GM12892 (cell line): ENCODE measurements at regions not wholly inside any gene's neighbourhood (a gene's known extent, or its start where the extent isn't known, plus 50 kb on each side); places are given as distances from the start of the nearest gene placed in this dataset.

Experiments
- DNase-seq: peaks from one replicate; pipeline ENCODE4 v3.0.0; 2011; ENCODE audit not compliant: insufficient read length
- FAIRE-seq: peaks from 2 replicates; lab custom pipeline; 2011; peaks lifted over from hg19 to GRCh38; lab: Jason Lieb, UNC
- POLR2A ChIP-seq: IDR thresholded peaks from 2 replicates; pipeline ENCODE4 v1.6.1; 2011; ENCODE audit warnings: low read depth, low read length, control low read depth
- POLR2AphosphoS5 ChIP-seq: IDR thresholded peaks from 2 replicates; pipeline ENCODE4 v1.6.1; 2011; ENCODE audit warnings: low read depth, low read length, control low read depth
- TAF1 ChIP-seq: IDR thresholded peaks from 2 replicates; pipeline ENCODE4 v1.6.1; 2011; ENCODE audit warnings: low read depth, mild to moderate bottlenecking, control low read depth, low read length, borderline replicate concordance

DNA sequence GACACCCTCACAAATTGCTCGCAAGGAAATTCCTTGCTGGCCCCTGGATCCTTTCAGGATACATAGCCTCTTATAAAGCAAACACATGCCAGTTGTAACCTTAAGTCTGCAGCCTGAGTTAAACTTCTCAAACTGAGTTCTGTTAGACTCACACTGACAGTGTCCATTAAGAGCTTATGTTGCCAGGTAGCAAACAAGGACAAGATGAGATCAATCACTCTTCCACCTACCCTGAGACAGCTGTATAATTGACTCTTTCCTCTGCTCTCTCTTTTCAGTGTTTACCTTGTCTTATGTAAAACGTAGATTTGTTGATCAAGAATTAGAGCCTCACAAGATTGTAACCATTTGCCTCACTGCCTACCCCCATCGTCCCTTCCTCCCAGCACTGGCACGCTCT lies 359.8 kb downstream of the EPM2A start:
- TF ChIP-seq POLR2A (no peak), TAF1 (no peak), POLR2AphosphoS5 (no peak)
- DNase-seq (no peak), FAIRE-seq (no peak)

DNA sequence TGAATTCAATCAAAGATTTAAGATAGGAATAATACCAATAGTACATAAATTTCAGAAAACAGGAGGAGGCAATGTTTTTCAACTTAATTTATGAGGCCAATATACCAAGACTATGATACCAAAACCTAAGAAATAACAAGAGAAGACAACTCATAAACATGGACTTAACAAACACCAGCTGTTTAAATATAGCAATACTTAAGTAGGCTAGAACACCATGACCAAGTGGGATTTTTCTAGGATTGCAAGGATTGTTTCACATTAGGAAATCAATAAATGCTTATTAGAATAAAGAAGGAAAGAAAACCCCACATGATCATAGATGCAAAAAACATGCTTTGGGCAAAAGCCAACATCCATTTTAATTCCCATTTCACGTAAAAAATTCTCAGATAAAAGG lies 355.1 kb downstream of the EPM2A start:
- no peak for DNase-seq
- TF ChIP-seq POLR2AphosphoS5, result no peak
- no peak for TF ChIP-seq TAF1
- TF ChIP-seq POLR2A, result no peak
- FAIRE-seq, result no peak

DNA sequence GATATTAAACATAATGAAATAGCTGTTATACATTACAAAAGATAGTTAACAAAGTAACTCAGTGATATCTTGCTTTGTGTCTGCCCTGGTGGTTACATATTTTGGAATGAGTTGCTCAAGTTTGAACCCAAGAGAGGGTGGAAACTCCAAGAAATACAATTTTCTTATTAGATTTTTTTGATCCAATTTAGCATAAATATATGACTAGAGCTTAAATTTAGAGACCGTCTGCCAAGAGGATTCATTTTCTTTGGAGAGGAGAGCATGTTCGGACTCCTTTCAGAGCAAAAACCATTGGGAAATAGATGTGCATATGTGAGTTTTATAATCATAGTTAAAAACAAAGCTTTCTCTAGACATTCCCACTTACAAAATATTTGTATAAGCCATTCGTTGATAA lies 353.4 kb downstream of the EPM2A start:
- DNase-seq, result no peak
- FAIRE-seq, result no peak
- TF ChIP-seq POLR2A (no peak), TAF1 (no peak), POLR2AphosphoS5 (no peak)

DNA sequence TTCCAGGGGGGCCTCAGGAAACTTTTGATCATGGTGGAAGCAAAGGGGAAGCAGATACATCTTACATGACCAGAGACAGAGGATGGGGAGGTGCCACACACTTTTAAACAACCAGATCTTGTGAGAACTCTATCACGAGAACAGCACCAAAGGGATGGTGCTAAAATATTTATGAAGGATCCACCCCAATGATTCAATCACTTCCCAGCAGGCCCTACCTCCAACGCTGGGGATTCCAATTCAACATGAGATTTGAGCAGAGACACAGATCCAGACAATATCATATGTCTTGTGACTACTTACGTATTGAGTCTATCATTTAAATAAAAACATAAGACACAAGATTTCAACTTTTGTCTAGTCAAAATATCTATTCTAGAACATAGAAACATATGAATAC lies 351.9 kb downstream of the EPM2A start:
- TF ChIP-seq TAF1 (no peak), POLR2A (no peak), POLR2AphosphoS5 (no peak)
- FAIRE-seq, result no peak

DNA sequence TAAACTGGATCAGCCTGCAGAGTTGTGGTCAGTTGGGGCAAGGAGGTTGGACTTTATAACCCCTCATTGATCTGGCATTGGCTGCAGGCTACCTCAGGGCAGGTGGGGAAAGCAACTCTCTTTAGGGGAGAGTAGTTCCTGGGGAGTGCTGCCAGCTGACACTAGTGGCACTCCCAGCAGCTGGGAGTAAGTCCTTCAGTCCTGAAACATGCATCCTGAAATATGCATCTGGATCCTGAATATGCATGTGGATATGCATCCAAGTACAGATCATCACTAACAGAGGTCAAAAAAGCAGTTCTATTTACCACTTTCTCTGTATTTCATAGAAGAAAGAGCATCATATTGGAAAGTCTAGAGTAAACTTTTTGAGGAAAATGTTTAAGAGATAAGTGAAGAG lies 350.8 kb downstream of the EPM2A start:
- no peak for FAIRE-seq
- TF ChIP-seq POLR2A (no peak), TAF1 (no peak), POLR2AphosphoS5 (no peak)
- DNase-seq, result no peak

More for the DNA sequence above, 351.9 kb downstream of the EPM2A start:
- DNase-seq, result no peak

DNA sequence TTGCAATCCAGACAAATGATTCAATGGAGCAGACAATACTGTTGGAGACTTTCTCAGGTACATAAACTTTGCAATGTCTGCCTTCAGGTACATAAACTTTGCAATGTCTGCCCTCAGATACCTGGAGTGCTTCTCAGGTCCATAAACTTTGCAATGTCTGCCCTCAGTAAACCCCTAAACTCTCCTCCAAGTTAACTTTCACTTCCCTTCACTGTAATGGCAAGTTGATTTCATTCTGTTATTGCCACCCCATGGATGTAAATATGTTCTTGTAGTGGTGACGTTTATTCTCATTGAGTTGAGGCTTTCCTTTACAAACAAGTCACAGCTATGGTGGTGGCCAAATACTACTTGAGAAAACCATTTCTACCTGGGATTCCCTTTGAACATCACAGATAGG lies 338.8 kb downstream of the EPM2A start:
- DNase-seq (no peak), FAIRE-seq (no peak)
- TF ChIP-seq POLR2A (no peak), TAF1 (no peak), POLR2AphosphoS5 (no peak)

DNA sequence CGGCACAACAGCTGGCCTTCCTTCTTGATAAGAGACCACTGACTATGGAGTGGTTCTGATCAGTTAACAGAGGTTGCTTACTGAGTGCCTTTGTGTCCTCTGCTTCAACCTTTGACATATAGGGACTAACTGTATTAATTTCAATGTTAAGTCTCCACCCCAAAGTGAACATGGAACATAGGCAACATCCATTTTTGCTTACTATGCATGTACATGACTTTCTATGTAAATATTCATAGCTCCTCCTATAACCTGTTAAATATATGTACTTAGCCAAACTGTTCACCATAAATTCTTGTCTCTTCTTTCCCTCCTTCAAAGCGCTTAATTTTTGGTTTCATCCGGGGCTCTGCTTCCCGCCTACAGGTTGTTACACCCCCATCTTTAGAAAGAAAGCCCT lies 334.8 kb downstream of the EPM2A start:
- FAIRE-seq, result no peak
- DNase-seq, result no peak
- TF ChIP-seq TAF1 (no peak), POLR2A (no peak), POLR2AphosphoS5 (no peak)

DNA sequence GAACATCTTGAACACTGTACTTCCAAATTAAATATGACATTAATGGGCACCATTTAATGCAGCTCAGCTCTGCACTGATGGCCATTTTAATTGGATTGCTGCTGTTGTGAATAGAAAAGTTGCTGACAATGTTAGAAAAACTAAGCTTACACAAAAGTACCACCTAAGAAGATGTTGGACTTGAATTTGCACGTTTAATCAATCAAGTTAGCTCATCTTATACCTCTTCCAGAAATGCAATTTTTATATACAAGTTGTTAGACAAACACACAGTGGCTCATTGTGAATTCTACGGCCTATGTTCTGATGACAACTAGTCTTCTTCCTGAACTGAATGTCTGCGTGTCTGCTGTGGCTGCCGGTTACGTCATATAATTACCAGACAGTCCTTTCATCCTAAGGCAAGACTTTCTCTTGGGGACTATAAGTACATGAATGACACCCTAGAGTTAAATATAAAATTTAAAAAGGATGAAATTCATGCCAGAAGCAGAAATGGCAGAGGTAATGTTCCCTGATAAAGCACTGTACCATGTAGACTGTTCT lies 330.2 kb downstream of the EPM2A start:
- FAIRE-seq (no peak), DNase-seq (no peak)
- TF ChIP-seq POLR2A (no peak), TAF1 (no peak), POLR2AphosphoS5 (no peak)

DNA sequence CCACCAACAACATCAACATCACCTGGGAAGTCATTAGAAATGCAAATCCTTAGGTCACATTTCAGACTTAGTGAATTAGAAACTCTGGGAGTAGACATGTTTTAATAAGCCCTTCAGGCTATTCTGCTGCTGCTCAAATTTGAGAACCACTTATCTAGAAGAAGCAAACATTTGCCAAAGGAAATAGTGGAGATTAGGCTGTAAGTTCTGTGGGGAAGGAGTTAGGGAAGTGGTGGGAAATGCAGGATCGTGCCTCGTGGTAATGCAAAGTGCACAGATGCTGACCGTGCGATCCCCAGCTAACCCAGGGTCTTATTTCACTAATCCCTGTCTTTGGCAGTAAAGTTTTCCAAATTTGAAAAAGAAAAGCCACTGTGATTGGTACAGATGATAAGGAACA lies 328.5 kb downstream of the EPM2A start:
- FAIRE-seq (no peak), DNase-seq (no peak)
- TF ChIP-seq TAF1 (no peak), POLR2AphosphoS5 (no peak)

DNA sequence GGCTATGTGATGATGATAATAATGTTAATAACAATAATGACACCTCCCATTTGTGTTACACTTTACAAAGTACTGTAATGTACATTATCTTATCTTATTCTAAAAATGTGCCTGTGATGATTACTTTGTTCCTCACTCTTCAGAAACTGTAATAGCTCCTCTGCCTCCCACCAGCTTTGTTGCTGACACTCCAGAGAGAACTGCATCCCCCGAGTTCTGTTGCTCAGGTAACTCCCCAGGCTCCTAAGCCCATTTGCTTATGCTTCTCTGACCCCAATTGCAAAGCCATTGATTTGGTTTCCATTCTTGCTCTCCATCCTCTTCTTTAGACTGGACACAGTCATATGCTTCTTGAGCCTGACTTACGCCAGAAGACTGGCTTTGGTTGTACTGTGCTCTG lies 319.7 kb downstream of the EPM2A start:
- no peak for FAIRE-seq
- DNase-seq, result no peak
- TF ChIP-seq TAF1 (no peak), POLR2A (no peak), POLR2AphosphoS5 (no peak)

DNA sequence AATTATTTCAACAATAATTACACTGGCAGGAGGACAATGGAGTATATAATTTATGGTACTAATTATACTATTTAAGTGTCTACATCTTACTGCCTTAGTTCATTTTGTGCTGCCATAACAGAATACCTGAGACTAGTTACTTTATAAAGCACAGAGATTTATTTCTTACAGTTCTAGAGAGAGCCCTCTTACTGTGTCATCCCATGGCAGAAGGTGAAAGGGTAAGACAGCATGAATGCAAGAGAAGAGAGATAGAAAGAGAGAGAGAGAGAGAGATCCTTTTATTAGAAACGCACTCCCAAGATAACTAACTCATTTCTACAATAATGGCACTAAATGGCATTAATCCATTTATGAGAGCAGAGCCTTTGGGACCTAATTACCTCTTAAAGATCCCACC lies 314.7 kb downstream of the EPM2A start:
- no peak for FAIRE-seq
- no peak for TF ChIP-seq TAF1
- TF ChIP-seq POLR2AphosphoS5, result no peak

DNA sequence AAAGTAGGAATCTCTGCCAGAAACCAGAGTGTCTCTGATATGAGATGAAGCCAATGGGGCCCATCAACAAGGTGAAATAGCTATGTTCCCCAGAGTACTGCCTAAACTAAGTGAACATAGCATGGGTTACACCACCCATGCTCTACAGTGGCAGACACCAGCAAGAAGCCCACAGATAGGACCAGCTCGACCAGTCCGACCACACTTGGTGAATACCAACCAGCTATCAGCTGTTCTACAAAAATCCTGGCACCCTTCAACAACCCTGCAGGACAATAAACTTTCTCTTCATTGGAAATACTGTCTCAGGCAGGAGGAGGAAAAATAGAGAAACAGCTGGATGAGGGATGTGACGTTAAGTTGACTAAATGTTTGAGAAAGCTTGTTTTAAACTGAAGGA lies 311.4 kb downstream of the EPM2A start:
- no peak for TF ChIP-seq POLR2AphosphoS5
- no peak for TF ChIP-seq POLR2A
- TF ChIP-seq TAF1, result no peak

More for the DNA sequence above, 314.7 kb downstream of the EPM2A start:
- no peak for DNase-seq

DNA sequence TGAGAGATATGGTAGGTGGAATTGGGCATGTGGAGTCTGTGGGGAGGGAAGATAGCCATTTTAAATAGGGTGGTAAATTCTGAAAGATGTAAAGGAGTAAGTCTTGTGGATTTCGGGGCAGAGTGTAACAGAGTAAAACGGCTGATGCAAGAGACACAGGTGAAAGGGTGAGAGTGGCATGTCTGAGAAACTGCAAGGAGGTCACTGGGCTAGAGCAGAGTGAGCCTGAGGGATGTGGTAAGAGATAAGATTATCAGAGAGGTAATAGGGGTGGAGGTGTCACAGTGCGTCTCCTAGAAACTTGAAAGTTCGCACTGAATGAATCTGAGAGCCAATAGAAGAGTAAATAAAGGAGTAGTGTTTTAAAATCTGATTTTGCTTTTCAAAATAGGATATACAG lies 308.1 kb downstream of the EPM2A start:
- no peak for DNase-seq
- TF ChIP-seq POLR2AphosphoS5 (no peak), POLR2A (no peak), TAF1 (no peak)
- FAIRE-seq, result no peak

More for the DNA sequence above, 311.4 kb downstream of the EPM2A start:
- DNase-seq, result no peak
- FAIRE-seq, result no peak

DNA sequence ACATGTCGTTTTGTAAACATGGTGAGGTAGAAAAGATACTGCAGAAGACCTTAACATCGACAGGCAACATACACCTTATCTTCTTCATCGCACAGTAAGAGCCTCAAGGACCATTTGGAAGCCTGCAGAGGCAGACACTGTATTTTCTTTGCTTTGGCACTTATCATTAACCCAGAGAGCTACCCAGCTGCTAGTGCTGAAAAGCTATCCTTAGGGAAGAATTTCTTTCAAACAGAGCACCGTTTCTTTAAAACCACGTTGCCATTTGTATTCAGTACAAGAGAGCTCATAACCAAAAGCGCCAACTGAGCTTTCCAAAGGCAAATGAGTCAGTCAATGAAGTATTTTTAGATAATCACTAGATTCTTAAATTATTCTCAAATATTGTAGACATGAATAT lies 306.6 kb downstream of the EPM2A start:
- DNase-seq (no peak), FAIRE-seq (no peak)
- TF ChIP-seq POLR2A (no peak), POLR2AphosphoS5 (no peak), TAF1 (no peak)
